ENCODE measurements at regions not wholly inside any gene's neighbourhood (a gene's known extent, or its start where the extent isn't known, plus 50 kb on each side); places are given as distances from the start of the nearest gene placed in this dataset.

DNA sequence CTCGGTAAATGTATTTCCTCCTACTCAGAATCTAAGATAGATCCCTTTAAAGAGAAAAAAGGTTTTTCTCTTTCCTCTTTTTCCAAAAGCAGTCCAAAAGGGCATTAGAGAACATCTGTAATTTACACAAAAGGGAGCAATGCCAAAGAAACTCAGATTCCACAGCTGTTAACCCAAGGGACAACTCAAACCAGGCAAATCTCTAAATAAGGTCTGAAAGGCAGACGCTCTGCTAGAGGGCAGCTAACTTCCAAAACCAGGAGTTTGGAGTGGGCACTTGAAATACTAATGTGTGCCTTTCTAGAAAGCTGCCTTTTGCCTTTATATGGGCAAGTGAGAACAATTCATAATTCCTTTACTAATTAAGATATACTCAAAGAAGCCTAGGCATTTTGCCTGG, 435.7 kb downstream of the ZFHX3 start:
- TF ChIP-seq, protein P1, sequence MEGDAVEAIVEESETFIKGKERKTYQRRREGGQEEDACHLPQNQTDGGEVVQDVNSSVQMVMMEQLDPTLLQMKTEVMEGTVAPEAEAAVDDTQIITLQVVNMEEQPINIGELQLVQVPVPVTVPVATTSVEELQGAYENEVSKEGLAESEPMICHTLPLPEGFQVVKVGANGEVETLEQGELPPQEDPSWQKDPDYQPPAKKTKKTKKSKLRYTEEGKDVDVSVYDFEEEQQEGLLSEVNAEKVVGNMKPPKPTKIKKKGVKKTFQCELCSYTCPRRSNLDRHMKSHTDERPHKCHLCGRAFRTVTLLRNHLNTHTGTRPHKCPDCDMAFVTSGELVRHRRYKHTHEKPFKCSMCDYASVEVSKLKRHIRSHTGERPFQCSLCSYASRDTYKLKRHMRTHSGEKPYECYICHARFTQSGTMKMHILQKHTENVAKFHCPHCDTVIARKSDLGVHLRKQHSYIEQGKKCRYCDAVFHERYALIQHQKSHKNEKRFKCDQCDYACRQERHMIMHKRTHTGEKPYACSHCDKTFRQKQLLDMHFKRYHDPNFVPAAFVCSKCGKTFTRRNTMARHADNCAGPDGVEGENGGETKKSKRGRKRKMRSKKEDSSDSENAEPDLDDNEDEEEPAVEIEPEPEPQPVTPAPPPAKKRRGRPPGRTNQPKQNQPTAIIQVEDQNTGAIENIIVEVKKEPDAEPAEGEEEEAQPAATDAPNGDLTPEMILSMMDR (conservative IDR thresholded peaks at IDR 0.05): no peak
- TF ChIP-seq ZFX (IDR thresholded peaks at IDR 0.05): no peak

Data from C4-2B (cell line).